ENCODE measurements at regions not wholly inside any gene's neighbourhood (a gene's known extent, or its start where the extent isn't known, plus 50 kb on each side); places are given as distances from the start of the nearest gene placed in this dataset.

- no peaks in the 10 kb centered on the region for H4K20me1 ChIP-seq (ENCODE audit: insufficient read depth, low read length)
- H3K36me3 Mint-ChIP-seq, result no peaks in the 10 kb centered on the region
- no peak for DNase-seq
- H3K79me2 ChIP-seq (ENCODE audit: insufficient read depth, low read length), result no peaks in the 10 kb centered on the region
- H3K9me3 Mint-ChIP-seq, result peaks cover 0 to 4% (median 2%) of the 10 kb centered on the region in 7 donors
- no peaks in the 10 kb centered on the region for H3K4me1 ChIP-seq (ENCODE audit: control insufficient read depth in 1 of 2, insufficient read depth in 2 of 2, low read length in 2 of 2)
- H3K27ac Mint-ChIP-seq, result no peak overlapping the region
- no peak overlapping the region for H3K4me3 ChIP-seq (replicated peaks in 1 of 3; ENCODE audit: low read depth in 2 of 3, low read length in 3 of 3)
- no peaks in the 10 kb centered on the region for H3K36me3 ChIP-seq (replicated peaks in 1 of 2; ENCODE audit: control insufficient read depth in 1 of 2, insufficient read depth in 2 of 2, low read length in 2 of 2)
- H3K9ac ChIP-seq (ENCODE audit: insufficient read depth, low read length, poor library complexity, severe bottlenecking), result no peak overlapping the region
- H3K9me3 ChIP-seq (replicated peaks in 1 of 2; ENCODE audit: control insufficient read depth in 1 of 2, insufficient read depth in 1 of 2, low read length in 2 of 2), result no peaks in the 10 kb centered on the region
- no peak overlapping the region for H2AFZ ChIP-seq (ENCODE audit: insufficient read depth, low read depth, low read length, poor library complexity, severe bottlenecking)
- no CpG with 5 or more reads among the region's 3 CpGs for WGBS (ENCODE audit: insufficient coverage)
- intact Hi-C loops (cut with micrococcal nuclease), result no loop called here
- peaks cover 0 to 2% (median 1%) of the 10 kb centered on the region in 3 donors for H3K27me3 Mint-ChIP-seq (ENCODE audit: low read depth in 3 of 3)
- no peak overlapping the region for H3K4me3 Mint-ChIP-seq
- no peak overlapping the region for H3K4me2 ChIP-seq (replicated peaks; ENCODE audit: extremely low read depth, low read length, poor library complexity, severe bottlenecking)
- no peak overlapping the region for H3K27ac ChIP-seq (ENCODE audit: low read depth in 1 of 2, low read length in 2 of 2)
- TF ChIP-seq, protein P1, sequence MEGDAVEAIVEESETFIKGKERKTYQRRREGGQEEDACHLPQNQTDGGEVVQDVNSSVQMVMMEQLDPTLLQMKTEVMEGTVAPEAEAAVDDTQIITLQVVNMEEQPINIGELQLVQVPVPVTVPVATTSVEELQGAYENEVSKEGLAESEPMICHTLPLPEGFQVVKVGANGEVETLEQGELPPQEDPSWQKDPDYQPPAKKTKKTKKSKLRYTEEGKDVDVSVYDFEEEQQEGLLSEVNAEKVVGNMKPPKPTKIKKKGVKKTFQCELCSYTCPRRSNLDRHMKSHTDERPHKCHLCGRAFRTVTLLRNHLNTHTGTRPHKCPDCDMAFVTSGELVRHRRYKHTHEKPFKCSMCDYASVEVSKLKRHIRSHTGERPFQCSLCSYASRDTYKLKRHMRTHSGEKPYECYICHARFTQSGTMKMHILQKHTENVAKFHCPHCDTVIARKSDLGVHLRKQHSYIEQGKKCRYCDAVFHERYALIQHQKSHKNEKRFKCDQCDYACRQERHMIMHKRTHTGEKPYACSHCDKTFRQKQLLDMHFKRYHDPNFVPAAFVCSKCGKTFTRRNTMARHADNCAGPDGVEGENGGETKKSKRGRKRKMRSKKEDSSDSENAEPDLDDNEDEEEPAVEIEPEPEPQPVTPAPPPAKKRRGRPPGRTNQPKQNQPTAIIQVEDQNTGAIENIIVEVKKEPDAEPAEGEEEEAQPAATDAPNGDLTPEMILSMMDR (IDR thresholded peaks at IDR 0.05), result no peak
- peaks cover 0 to 2% of the 10 kb centered on the region in 2 donors for H3K27me3 ChIP-seq (ENCODE audit: control insufficient read depth in 2 of 2, insufficient read depth in 2 of 2, low read length in 2 of 2)
- no peaks in the 10 kb centered on the region for H3K4me1 Mint-ChIP-seq
These were observed 508.0 kb downstream of the PLPP3 start for GRCh38 chr1:56071351-56071750.

DNA sequence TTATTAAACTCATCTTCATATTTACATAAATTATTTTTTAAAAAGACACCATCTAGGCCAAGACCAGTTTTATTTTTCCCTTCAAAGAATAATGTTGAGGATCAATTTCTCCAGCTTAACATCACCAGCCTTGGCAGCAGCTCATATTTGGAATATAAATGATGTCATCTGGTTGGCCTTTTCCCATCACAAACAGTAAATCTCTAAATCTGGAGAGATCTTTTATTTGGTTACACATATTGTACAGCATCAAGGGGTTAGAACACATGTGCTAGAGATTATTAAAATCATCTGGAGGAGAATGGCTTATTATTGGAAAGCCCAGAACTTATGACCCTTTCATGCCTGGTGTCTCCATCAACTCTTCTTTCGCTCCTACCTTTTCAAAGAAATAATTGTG is 508.8 kb downstream of the PLPP3 start:
- Histone ChIP-seq H3K27ac (ENCODE audit: low read depth in 1 of 2, low read length in 2 of 2) (no peak overlapping the region), H3K9ac (ENCODE audit: insufficient read depth, low read length, poor library complexity, severe bottlenecking) (no peak overlapping the region), H2AFZ (ENCODE audit: insufficient read depth, low read depth, low read length, poor library complexity, severe bottlenecking) (no peak overlapping the region), H3K27me3 (ENCODE audit: control insufficient read depth in 2 of 2, insufficient read depth in 2 of 2, low read length in 2 of 2) (peaks cover 0 to 2% of the 10 kb centered on the region in 2 donors), H3K9me3 (replicated peaks in 1 of 2; ENCODE audit: control insufficient read depth in 1 of 2, insufficient read depth in 1 of 2, low read length in 2 of 2) (no peaks in the 10 kb centered on the region), H3K79me2 (ENCODE audit: insufficient read depth, low read length) (no peaks in the 10 kb centered on the region), H3K4me1 (ENCODE audit: control insufficient read depth in 1 of 2, insufficient read depth in 2 of 2, low read length in 2 of 2) (no peaks in the 10 kb centered on the region), H4K20me1 (ENCODE audit: insufficient read depth, low read length) (no peaks in the 10 kb centered on the region), H3K36me3 (replicated peaks in 1 of 2; ENCODE audit: control insufficient read depth in 1 of 2, insufficient read depth in 2 of 2, low read length in 2 of 2) (no peaks in the 10 kb centered on the region), H3K4me3 (replicated peaks in 1 of 3; ENCODE audit: low read depth in 2 of 3, low read length in 3 of 3) (no peak overlapping the region), H3K4me2 (replicated peaks; ENCODE audit: extremely low read depth, low read length, poor library complexity, severe bottlenecking) (no peak overlapping the region)
- Mint-ChIP-seq H3K4me1 (no peaks in the 10 kb centered on the region), H3K27me3 (ENCODE audit: low read depth in 3 of 3) (peaks cover 0 to 3% (median 1%) of the 10 kb centered on the region in 3 donors), H3K4me3 (no peak overlapping the region), H3K27ac (no peak overlapping the region), H3K36me3 (no peaks in the 10 kb centered on the region), H3K9me3 (peaks cover 0 to 4% (median 0%) of the 10 kb centered on the region in 7 donors)
- TF ChIP-seq, protein P1 (IDR thresholded peaks at IDR 0.05), result no peak
- intact Hi-C loops (cut with micrococcal nuclease), result no loop called here
- no peak for DNase-seq
- WGBS (ENCODE audit: insufficient coverage), result no CpG with 5 or more reads among the region's 1 CpG

All from CD14-positive monocyte (primary cell).